ENCODE measurements at regions not wholly inside any gene's neighbourhood (a gene's known extent, or its start where the extent isn't known, plus 50 kb on each side); places are given as distances from the start of the nearest gene placed in this dataset.

- TF ChIP-seq, protein P1, sequence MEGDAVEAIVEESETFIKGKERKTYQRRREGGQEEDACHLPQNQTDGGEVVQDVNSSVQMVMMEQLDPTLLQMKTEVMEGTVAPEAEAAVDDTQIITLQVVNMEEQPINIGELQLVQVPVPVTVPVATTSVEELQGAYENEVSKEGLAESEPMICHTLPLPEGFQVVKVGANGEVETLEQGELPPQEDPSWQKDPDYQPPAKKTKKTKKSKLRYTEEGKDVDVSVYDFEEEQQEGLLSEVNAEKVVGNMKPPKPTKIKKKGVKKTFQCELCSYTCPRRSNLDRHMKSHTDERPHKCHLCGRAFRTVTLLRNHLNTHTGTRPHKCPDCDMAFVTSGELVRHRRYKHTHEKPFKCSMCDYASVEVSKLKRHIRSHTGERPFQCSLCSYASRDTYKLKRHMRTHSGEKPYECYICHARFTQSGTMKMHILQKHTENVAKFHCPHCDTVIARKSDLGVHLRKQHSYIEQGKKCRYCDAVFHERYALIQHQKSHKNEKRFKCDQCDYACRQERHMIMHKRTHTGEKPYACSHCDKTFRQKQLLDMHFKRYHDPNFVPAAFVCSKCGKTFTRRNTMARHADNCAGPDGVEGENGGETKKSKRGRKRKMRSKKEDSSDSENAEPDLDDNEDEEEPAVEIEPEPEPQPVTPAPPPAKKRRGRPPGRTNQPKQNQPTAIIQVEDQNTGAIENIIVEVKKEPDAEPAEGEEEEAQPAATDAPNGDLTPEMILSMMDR (IDR thresholded peaks at IDR 0.05; ENCODE audit: low read depth, low read length, missing control alignments) = no peak
- no peak for DNase-seq (ENCODE audit: low read depth)
- in situ Hi-C loops (cut with HindIII; ENCODE audit: low sequenced_read_pairs) = loop anchor here (10.0 kb wide), 1 partner anchor 63 kb away; no protein-coding TSS in a partner anchor
- no peak overlapping the region for H3K4me3 ChIP-seq (ENCODE audit: low read depth, low read length)
These were observed 284.2 kb upstream of the SGK1 start for GRCh38 chr6:134602123-134602522.

DNA sequence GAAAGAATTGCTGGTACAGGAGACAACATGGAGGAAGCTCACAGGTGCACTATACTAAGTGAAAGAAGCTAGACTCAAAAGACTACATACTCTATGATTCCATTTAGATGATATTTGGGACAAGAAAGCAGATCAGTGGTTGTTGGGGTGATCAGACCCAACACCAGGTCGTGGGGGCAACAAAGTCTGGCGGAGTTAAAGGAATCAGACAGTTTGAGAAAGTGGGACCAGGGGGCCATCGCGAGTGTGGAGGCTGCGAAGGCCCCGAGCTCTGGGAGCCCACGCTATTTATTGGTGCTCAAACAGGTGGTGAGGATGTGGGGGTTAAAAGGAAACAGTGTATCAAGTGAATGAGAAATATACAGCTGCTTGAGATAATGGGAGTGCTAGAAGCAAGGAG lies 282.8 kb upstream of the SGK1 start:
- H3K4me3 ChIP-seq (ENCODE audit: low read depth, low read length) = no peak overlapping the region
- in situ Hi-C loops (cut with HindIII; ENCODE audit: low sequenced_read_pairs) = loop anchor here (10.0 kb wide), 1 partner anchor 64 kb away; no protein-coding TSS in a partner anchor
- no peak for DNase-seq (ENCODE audit: low read depth)
- TF ChIP-seq, protein P1 (IDR thresholded peaks at IDR 0.05; ENCODE audit: low read depth, low read length, missing control alignments) = no peak

- no peak overlapping the region for H3K4me3 ChIP-seq (ENCODE audit: low read depth, low read length)
- TF ChIP-seq, protein P1 (IDR thresholded peaks at IDR 0.05; ENCODE audit: low read depth, low read length, missing control alignments) = no peak
- no peak for DNase-seq (ENCODE audit: low read depth)
- in situ Hi-C loops (cut with HindIII; ENCODE audit: low sequenced_read_pairs) = no loop called here
These were observed 281.2 kb upstream of the SGK1 start for GRCh38 chr6:134599079-134599478.

- in situ Hi-C loops (cut with HindIII; ENCODE audit: low sequenced_read_pairs) = no loop called here
- no peak for DNase-seq (ENCODE audit: low read depth)
- no peak overlapping the region for H3K4me3 ChIP-seq (ENCODE audit: low read depth, low read length)
- TF ChIP-seq, protein P1 (IDR thresholded peaks at IDR 0.05; ENCODE audit: low read depth, low read length, missing control alignments) = no peak
These were observed 278.3 kb upstream of the SGK1 start for GRCh38 chr6:134596191-134596590.

GRCh38 chr6:134594881-134595280 lies 277.0 kb upstream of the SGK1 start:
- in situ Hi-C loops (cut with HindIII; ENCODE audit: low sequenced_read_pairs) = no loop called here
- TF ChIP-seq, protein P1 (IDR thresholded peaks at IDR 0.05; ENCODE audit: low read depth, low read length, missing control alignments) = no peak
- H3K4me3 ChIP-seq (ENCODE audit: low read depth, low read length) = no peak overlapping the region
- DNase-seq (ENCODE audit: low read depth) = no peak

DNA sequence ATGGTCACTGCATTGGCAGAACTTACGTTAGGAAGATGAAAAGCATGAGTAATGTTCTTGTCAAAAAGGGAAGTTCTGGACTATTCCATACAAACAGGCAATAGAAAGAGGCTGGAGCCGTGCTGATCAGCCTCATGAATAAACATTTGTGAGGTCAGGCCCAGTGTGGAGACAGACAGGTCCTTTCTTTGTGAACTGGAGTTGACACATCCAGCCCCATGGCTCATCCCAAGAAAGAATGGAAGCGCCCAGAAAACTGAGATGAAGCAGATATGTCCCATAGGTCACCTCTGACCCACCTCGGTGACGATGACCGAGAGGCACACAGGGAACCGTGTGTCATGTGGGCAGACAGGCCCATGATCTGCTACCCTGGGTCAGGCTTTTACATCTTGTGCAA lies 276.0 kb upstream of the SGK1 start:
- TF ChIP-seq, protein P1 (IDR thresholded peaks at IDR 0.05; ENCODE audit: low read depth, low read length, missing control alignments) = no peak
- in situ Hi-C loops (cut with HindIII; ENCODE audit: low sequenced_read_pairs) = no loop called here
- no peak overlapping the region for H3K4me3 ChIP-seq (ENCODE audit: low read depth, low read length)
- no peak for DNase-seq (ENCODE audit: low read depth)

- in situ Hi-C loops (cut with HindIII; ENCODE audit: low sequenced_read_pairs) = no loop called here
- no peak for DNase-seq (ENCODE audit: low read depth)
These were observed 275.5 kb upstream of the SGK1 start for GRCh38 chr6:134593442-134593841.

More at GRCh38 chr6:134593442-134593841, 275.5 kb upstream of the SGK1 start:
- TF ChIP-seq, protein P1 (IDR thresholded peaks at IDR 0.05; ENCODE audit: low read depth, low read length, missing control alignments) = no peak
- no peak overlapping the region for H3K4me3 ChIP-seq (ENCODE audit: low read depth, low read length)
